H9 (cell line): ENCODE measurements at regions not wholly inside any gene's neighbourhood (a gene's known extent, or its start where the extent isn't known, plus 50 kb on each side); places are given as distances from the start of the nearest gene placed in this dataset.

Experiments used
- DNase-seq: peaks from one replicate; pipeline ENCODE4 v3.0.0-alpha.2; 2017
- H2AFZ ChIP-seq: one replicate; pipeline ENCODE4 v1.6.1; 2013; ENCODE audit warnings: mild to moderate bottlenecking, low read length, control low read depth, moderate library complexity
- H2AK5ac ChIP-seq: 2 replicates; pipeline ENCODE4 v1.6.1; 2013; ENCODE audit warnings: low read length, control low read depth, mixed read lengths; ENCODE audit not compliant: insufficient read length
- H2BK120ac ChIP-seq: one replicate; pipeline ENCODE4 v1.6.1; 2013; ENCODE audit warnings: low read depth, mild to moderate bottlenecking, low read length, control low read depth, inconsistent platforms; ENCODE audit not compliant: poor library complexity, severe bottlenecking
- H2BK12ac ChIP-seq: 2 replicates; pipeline ENCODE4 v1.6.1; 2013; ENCODE audit warnings: low read length, control low read depth, mixed read lengths, low read depth; ENCODE audit not compliant: insufficient read length
- H2BK15ac ChIP-seq: 2 replicates; pipeline ENCODE4 v1.6.1; 2013; ENCODE audit warnings: low read depth, low read length, control low read depth
- H2BK20ac ChIP-seq: one replicate; pipeline ENCODE4 v1.6.1; 2013; ENCODE audit warnings: low read depth, mild to moderate bottlenecking, low read length, control low read depth, inconsistent platforms; ENCODE audit not compliant: poor library complexity, severe bottlenecking
- H2BK5ac ChIP-seq: 2 replicates; pipeline ENCODE4 v1.6.1; 2013; ENCODE audit warnings: low read length, control low read depth, mixed read lengths; ENCODE audit not compliant: insufficient read length
- H3K14ac ChIP-seq: 2 replicates; pipeline ENCODE4 v1.6.1; 2013; ENCODE audit warnings: low read length, control low read depth; ENCODE audit not compliant: insufficient read depth
- H3K18ac ChIP-seq: 2 replicates; pipeline ENCODE4 v1.6.1; 2013; ENCODE audit warnings: low read depth, mild to moderate bottlenecking, mixed read lengths, low read length, control low read depth; ENCODE audit not compliant: insufficient read length
- H3K23ac ChIP-seq: 2 replicates; pipeline ENCODE4 v1.6.1; 2013; ENCODE audit warnings: low read length, control low read depth, mixed read lengths, low read depth; ENCODE audit not compliant: insufficient read length
- H3K23me2 ChIP-seq: 2 replicates; pipeline ENCODE4 v1.6.1; 2013; ENCODE audit warnings: low read depth, mild to moderate bottlenecking, mixed read lengths, low read length, control low read depth; ENCODE audit not compliant: insufficient read length, poor library complexity, severe bottlenecking
- H3K27ac ChIP-seq: 2 replicates; pipeline ENCODE4 v1.5.1; 2013; ENCODE audit warnings: low read length, control low read depth, mixed read lengths, low read depth; ENCODE audit not compliant: insufficient read length
- H3K27me3 ChIP-seq: 2 replicates; pipeline ENCODE4 v1.6.1; 2013; ENCODE audit warnings: low read length, control low read depth, inconsistent platforms; ENCODE audit not compliant: insufficient read depth
- H3K4ac ChIP-seq: 2 replicates; pipeline ENCODE4 v1.6.1; 2013; ENCODE audit warnings: low read depth, mild to moderate bottlenecking, control low read depth, inconsistent platforms, low read length, moderate library complexity
- H3K4me1 ChIP-seq: 2 replicates; pipeline ENCODE4 v1.6.1; 2013; ENCODE audit warnings: low read length, control low read depth, inconsistent platforms; ENCODE audit not compliant: insufficient read depth
- H3K4me2 ChIP-seq: 2 replicates; pipeline ENCODE4 v1.6.1; 2013; ENCODE audit warnings: low read length, control low read depth, mixed read lengths; ENCODE audit not compliant: insufficient read length, insufficient read depth
- H3K56ac ChIP-seq: 2 replicates; pipeline ENCODE4 v1.6.1; 2013; ENCODE audit warnings: low read depth, mild to moderate bottlenecking, mixed read lengths, low read length, control low read depth; ENCODE audit not compliant: insufficient read length
- H3K79me1 ChIP-seq: 2 replicates; pipeline ENCODE4 v1.6.1; 2013; ENCODE audit warnings: low read depth, mild to moderate bottlenecking, moderate library complexity, low read length, control low read depth, inconsistent platforms; ENCODE audit not compliant: insufficient read depth, poor library complexity, severe bottlenecking
- H3K79me2 ChIP-seq: 2 replicates; pipeline ENCODE4 v1.6.1; 2013; ENCODE audit warnings: low read length, control low read depth, inconsistent platforms; ENCODE audit not compliant: insufficient read depth
- H3K9ac ChIP-seq: 2 replicates; pipeline ENCODE4 v1.6.1; 2013; ENCODE audit warnings: low read length, control low read depth, mixed read lengths; ENCODE audit not compliant: insufficient read length; ENCODE audit errors: extremely low read depth
- H3K9me3 ChIP-seq: one replicate; pipeline ENCODE4 v1.6.1; 2013; ENCODE audit warnings: low read depth, low read length, inconsistent platforms; ENCODE audit not compliant: control insufficient read depth
- H3T11ph ChIP-seq: one replicate; pipeline ENCODE4 v1.6.1; 2013; ENCODE audit warnings: mild to moderate bottlenecking, low read length, control low read depth, inconsistent platforms
- H4K20me1 ChIP-seq: one replicate; pipeline ENCODE4 v1.6.1; 2013; ENCODE audit not compliant: control insufficient read depth, insufficient read length, insufficient read depth
- H4K5ac ChIP-seq: 2 replicates; pipeline ENCODE4 v1.6.1; 2013; ENCODE audit warnings: low read depth, mild to moderate bottlenecking, mixed read lengths, low read length, control low read depth; ENCODE audit not compliant: insufficient read length
- H4K8ac ChIP-seq: replicated peaks from 2 replicates; pipeline ENCODE4 v1.6.1; 2013; ENCODE audit warnings: low read length, control low read depth, mixed read lengths, low read depth; ENCODE audit not compliant: insufficient read length
- H4K91ac ChIP-seq: 2 replicates; pipeline ENCODE4 v1.6.1; 2013; ENCODE audit warnings: low read depth, mild to moderate bottlenecking, moderate library complexity, mixed read lengths, low read length, control low read depth; ENCODE audit not compliant: insufficient read length
- H3K27ac Mint-ChIP-seq, 3 experiments: 2 replicates in 2 of 3; 3 replicates in 1 of 3; pipeline ENCODE4 v1.8.0; 2020 to 2021; ENCODE audit warnings: mixed read lengths in 3 of 3, mild to moderate bottlenecking in 1 of 3, moderate library complexity in 1 of 3
- H3K27me3 Mint-ChIP-seq: 2 replicates; pipeline ENCODE4 v1.8.0; 2021; ENCODE audit warnings: low read depth, mild to moderate bottlenecking, moderate library complexity, mixed read lengths
- H3K36me3 Mint-ChIP-seq, 3 experiments: 2 replicates in 2 of 3; 3 replicates in 1 of 3; pipeline ENCODE4 v1.8.0; 2020 to 2021; ENCODE audit warnings: low read depth in 3 of 3, mixed read lengths in 3 of 3; ENCODE audit not compliant: insufficient read depth in 1 of 3
- H3K4me1 Mint-ChIP-seq, 2 experiments: 2 replicates each; pipeline ENCODE4 v1.8.0; 2020; ENCODE audit warnings: mixed read lengths in 2 of 2
- H3K4me3 Mint-ChIP-seq, 2 experiments: 2 replicates in 1 of 2; 3 replicates in 1 of 2; pipeline ENCODE4 v1.8.0; 2020 to 2021; ENCODE audit warnings: mild to moderate bottlenecking in 2 of 2, mixed read lengths in 2 of 2, moderate library complexity in 1 of 2
- H3K9me3 Mint-ChIP-seq, 2 experiments: 2 replicates in 1 of 2; 3 replicates in 1 of 2; pipeline ENCODE4 v1.8.0; 2020; ENCODE audit warnings: mild to moderate bottlenecking in 2 of 2, mixed read lengths in 2 of 2, moderate library complexity in 1 of 2
- CTCF ChIP-seq: fragments of 200-600 bp; sonication (generic); conservative IDR thresholded peaks from 3 replicates; pipeline ENCODE4 v1.8.0; 2021; ENCODE audit warnings: antibody characterized with exemption, mild to moderate bottlenecking
- WGBS: extraction: QIAGEN DNeasy Blood & Tissue Kit; methylation state at CpG from one replicate; pipeline ENCODE4 v1.1.7; 2013; ENCODE audit warnings: missing lambda C conversion rate, low lambda C conversion rate, mixed read lengths; ENCODE audit not compliant: insufficient read length; ENCODE audit errors: extremely low coverage; 5-methylcytosine and 5-hydroxymethylcytosine counted together

GRCh38 chr5:144731786-144732185, 561.1 kb downstream of the KCTD16 start:
- H3K9ac ChIP-seq: no peak overlapping the region
- Mint-ChIP-seq H3K4me3 (no peak overlapping the region), H3K9me3 (peaks cover 27 to 35% of the 10 kb centered on the region in 2 experiments), H3K27me3 (no peaks in the 10 kb centered on the region), H3K27ac (no peak overlapping the region; a peak in 1 of 7 replicates), H3K4me1 (peaks cover 7 to 8% of the 10 kb centered on the region in 2 experiments), H3K36me3 (peaks cover 0 to 24% (median 9%) of the 10 kb centered on the region in 3 experiments)
- H4K5ac ChIP-seq: no peak overlapping the region
- no peak overlapping the region for H2BK120ac ChIP-seq
- H2BK20ac ChIP-seq: no peak overlapping the region
- H3T11ph ChIP-seq: no peak overlapping the region
- no peaks in the 10 kb centered on the region for H3K9me3 ChIP-seq
- no peak overlapping the region for H3K23ac ChIP-seq
- no peaks in the 10 kb centered on the region for H3K79me2 ChIP-seq
- H3K79me1 ChIP-seq: no peaks in the 10 kb centered on the region
- no peak overlapping the region for H3K14ac ChIP-seq
- H3K4ac ChIP-seq: no peak overlapping the region
- H3K23me2 ChIP-seq: no peaks in the 10 kb centered on the region
- H3K4me2 ChIP-seq: no peak overlapping the region
- no peak overlapping the region for H2BK15ac ChIP-seq
- no peaks in the 10 kb centered on the region for H4K20me1 ChIP-seq
- H4K91ac ChIP-seq: no peak overlapping the region
- no peak overlapping the region for H2BK12ac ChIP-seq
- no peak overlapping the region for H2AFZ ChIP-seq
- no peaks in the 10 kb centered on the region for H3K4me1 ChIP-seq
- no peak overlapping the region for H2AK5ac ChIP-seq
- no peak overlapping the region for H4K8ac ChIP-seq
- H3K18ac ChIP-seq: no peak overlapping the region
- no peak overlapping the region for H2BK5ac ChIP-seq
- H3K27ac ChIP-seq: no peak overlapping the region
- DNase-seq: no peak
- no peak overlapping the region for H3K56ac ChIP-seq
- TF ChIP-seq CTCF: no peak
- H3K27me3 ChIP-seq: no peaks in the 10 kb centered on the region
- no CpG with 5 or more reads among the region's 1 CpG for WGBS
